ENCODE measurements at regions not wholly inside any gene's neighbourhood (a gene's known extent, or its start where the extent isn't known, plus 50 kb on each side); places are given as distances from the start of the nearest gene placed in this dataset.

- no peak for FAIRE-seq
These were observed 171.0 kb downstream of the KATNIP start for GRCh38 chr16:27720731-27721530.

- FAIRE-seq: no peak
These were observed 171.7 kb downstream of the KATNIP start for GRCh38 chr16:27721531-27722181.

GRCh38 chr16:27722207-27722606 lies 172.3 kb downstream of the KATNIP start:
- FAIRE-seq: no peak

GRCh38 chr16:27722892-27723450 lies 173.0 kb downstream of the KATNIP start:
- FAIRE-seq: no peak

- FAIRE-seq: no peak
These were observed 174.0 kb downstream of the KATNIP start for GRCh38 chr16:27723711-27724481.

GRCh38 chr16:27724482-27725235 lies 174.7 kb downstream of the KATNIP start:
- FAIRE-seq: no peak

- FAIRE-seq: no peak
These were observed 175.5 kb downstream of the KATNIP start for GRCh38 chr16:27725236-27726000.

- FAIRE-seq: no peak
These were observed 176.8 kb downstream of the KATNIP start for GRCh38 chr16:27726621-27727261.

GRCh38 chr16:27727941-27728340 lies 178.0 kb downstream of the KATNIP start:
- FAIRE-seq: no peak

- FAIRE-seq: no peak
These were observed 178.7 kb downstream of the KATNIP start for GRCh38 chr16:27728691-27729090.

GRCh38 chr16:27729516-27730304 lies 179.8 kb downstream of the KATNIP start:
- FAIRE-seq: no peak

- FAIRE-seq: no peak
These were observed 180.8 kb downstream of the KATNIP start for GRCh38 chr16:27730661-27731210.

GRCh38 chr16:27735031-27735430 lies 185.1 kb downstream of the KATNIP start:
- FAIRE-seq: no peak

- no peak for FAIRE-seq
These were observed 186.5 kb downstream of the KATNIP start for GRCh38 chr16:27736431-27736830.

GRCh38 chr16:27737513-27737912 lies 187.6 kb downstream of the KATNIP start:
- no peak for FAIRE-seq

All from colon (tissue), 2 donors.